ENCODE measurements at regions not wholly inside any gene's neighbourhood (a gene's known extent, or its start where the extent isn't known, plus 50 kb on each side); places are given as distances from the start of the nearest gene placed in this dataset.

GRCh38 chr17:34090593-34090992, 164.5 kb upstream of the CCL2 start:
- H2AFZ ChIP-seq (ENCODE audit: low read depth, low read length), result no peak overlapping the region
- no peaks in the 10 kb centered on the region for H4K20me1 ChIP-seq (ENCODE audit: insufficient read depth, low read length)
- no peaks in the 10 kb centered on the region for H3K4me1 ChIP-seq (ENCODE audit: low read length)
- no peak overlapping the region for H3K4me2 ChIP-seq (ENCODE audit: low read length)
- no peak for TF ChIP-seq CTCF (IDR thresholded peaks at IDR 0.05; ENCODE audit: low read depth, low read length)
- no peak for TF ChIP-seq EZH2phosphoT487 (IDR thresholded peaks at IDR 0.05; ENCODE audit: low read depth)
- no peaks in the 10 kb centered on the region for H3K36me3 ChIP-seq (replicated peaks; ENCODE audit: low read depth, low read length)
- no peaks in the 10 kb centered on the region for H3K9me3 ChIP-seq (ENCODE audit: insufficient read depth, low read length)
- H3K9ac ChIP-seq (ENCODE audit: low read length), result no peak overlapping the region
- H3K27me3 ChIP-seq (ENCODE audit: low read depth, low read length), result peaks cover 44% of the 10 kb centered on the region
- H3K27ac ChIP-seq (ENCODE audit: low read length), result no peak overlapping the region
- H3K4me3 ChIP-seq (ENCODE audit: low read length), result no peak overlapping the region
- no peaks in the 10 kb centered on the region for H3K79me2 ChIP-seq (ENCODE audit: low read length)

DNA sequence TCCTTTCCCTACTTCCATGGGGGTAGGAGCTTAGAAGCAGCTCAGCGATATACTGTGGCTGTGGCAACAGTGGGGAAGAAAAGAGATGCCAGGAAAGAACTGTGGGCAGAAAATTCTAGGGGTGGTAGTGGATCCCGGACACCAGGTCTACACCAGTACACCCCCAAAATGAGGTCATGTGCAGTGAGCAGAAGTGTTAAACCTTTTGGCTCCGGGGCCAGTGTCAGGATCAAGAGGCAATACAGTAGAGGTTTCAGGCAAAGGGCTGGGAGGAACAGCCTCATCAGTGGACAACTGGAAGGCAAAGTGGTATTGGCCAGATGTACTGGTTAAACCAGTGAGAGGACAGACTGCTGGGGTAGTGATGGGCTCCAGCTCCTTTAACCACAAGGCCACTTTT, 163.1 kb upstream of the CCL2 start:
- Histone ChIP-seq H3K27me3 (ENCODE audit: low read depth, low read length) (peaks cover 44% of the 10 kb centered on the region), H3K9ac (ENCODE audit: low read length) (no peak overlapping the region), H3K4me1 (ENCODE audit: low read length) (no peaks in the 10 kb centered on the region), H3K4me3 (ENCODE audit: low read length) (no peak overlapping the region), H4K20me1 (ENCODE audit: insufficient read depth, low read length) (no peaks in the 10 kb centered on the region), H2AFZ (ENCODE audit: low read depth, low read length) (no peak overlapping the region), H3K9me3 (ENCODE audit: insufficient read depth, low read length) (no peaks in the 10 kb centered on the region), H3K79me2 (ENCODE audit: low read length) (no peaks in the 10 kb centered on the region), H3K36me3 (replicated peaks; ENCODE audit: low read depth, low read length) (no peaks in the 10 kb centered on the region), H3K4me2 (ENCODE audit: low read length) (no peak overlapping the region), H3K27ac (ENCODE audit: low read length) (no peak overlapping the region)
- TF ChIP-seq CTCF (IDR thresholded peaks at IDR 0.05; ENCODE audit: low read depth, low read length) (no peak), EZH2phosphoT487 (IDR thresholded peaks at IDR 0.05; ENCODE audit: low read depth) (no peak)

- Histone ChIP-seq H3K79me2 (ENCODE audit: low read length) (no peaks in the 10 kb centered on the region), H3K4me3 (ENCODE audit: low read length) (no peak overlapping the region), H3K9ac (ENCODE audit: low read length) (no peak overlapping the region), H4K20me1 (ENCODE audit: insufficient read depth, low read length) (no peaks in the 10 kb centered on the region), H3K4me1 (ENCODE audit: low read length) (no peaks in the 10 kb centered on the region), H3K9me3 (ENCODE audit: insufficient read depth, low read length) (no peaks in the 10 kb centered on the region; the same call in 1 of the 2 replicates), H3K4me2 (ENCODE audit: low read length) (no peak overlapping the region), H3K27me3 (ENCODE audit: low read depth, low read length) (peaks cover 44% of the 10 kb centered on the region), H3K36me3 (replicated peaks; ENCODE audit: low read depth, low read length) (no peaks in the 10 kb centered on the region), H3K27ac (ENCODE audit: low read length) (no peak overlapping the region), H2AFZ (ENCODE audit: low read depth, low read length) (no peak overlapping the region)
- TF ChIP-seq CTCF (IDR thresholded peaks at IDR 0.05; ENCODE audit: low read depth, low read length), result no peak
- no peak for TF ChIP-seq EZH2phosphoT487 (IDR thresholded peaks at IDR 0.05; ENCODE audit: low read depth)
These were observed 160.0 kb upstream of the CCL2 start for GRCh38 chr17:34095106-34095505.

- H3K79me2 ChIP-seq (ENCODE audit: low read length), result no peaks in the 10 kb centered on the region
These were observed 156.4 kb upstream of the CCL2 start for GRCh38 chr17:34098699-34099098.

More at GRCh38 chr17:34098699-34099098, 156.4 kb upstream of the CCL2 start:
- no peak overlapping the region for H3K27ac ChIP-seq (ENCODE audit: low read length)
- H3K4me3 ChIP-seq (ENCODE audit: low read length), result no peak overlapping the region
- H3K9me3 ChIP-seq (ENCODE audit: insufficient read depth, low read length), result no peaks in the 10 kb centered on the region; the same call in 1 of the 2 replicates
- H3K9ac ChIP-seq (ENCODE audit: low read length), result no peak overlapping the region
- peaks cover 32% of the 10 kb centered on the region for H3K27me3 ChIP-seq (ENCODE audit: low read depth, low read length)
- no peaks in the 10 kb centered on the region for H3K4me1 ChIP-seq (ENCODE audit: low read length)
- H4K20me1 ChIP-seq (ENCODE audit: insufficient read depth, low read length), result no peaks in the 10 kb centered on the region
- TF ChIP-seq EZH2phosphoT487 (IDR thresholded peaks at IDR 0.05; ENCODE audit: low read depth) (no peak), CTCF (IDR thresholded peaks at IDR 0.05; ENCODE audit: low read depth, low read length) (no peak)
- no peaks in the 10 kb centered on the region for H3K36me3 ChIP-seq (replicated peaks; ENCODE audit: low read depth, low read length)
- H2AFZ ChIP-seq (ENCODE audit: low read depth, low read length), result no peak overlapping the region
- H3K4me2 ChIP-seq (ENCODE audit: low read length), result no peak overlapping the region

Measured in OCI-LY3 (cell line).